ENCODE measurements at regions not wholly inside any gene's neighbourhood (a gene's known extent, or its start where the extent isn't known, plus 50 kb on each side); places are given as distances from the start of the nearest gene placed in this dataset.

DNA sequence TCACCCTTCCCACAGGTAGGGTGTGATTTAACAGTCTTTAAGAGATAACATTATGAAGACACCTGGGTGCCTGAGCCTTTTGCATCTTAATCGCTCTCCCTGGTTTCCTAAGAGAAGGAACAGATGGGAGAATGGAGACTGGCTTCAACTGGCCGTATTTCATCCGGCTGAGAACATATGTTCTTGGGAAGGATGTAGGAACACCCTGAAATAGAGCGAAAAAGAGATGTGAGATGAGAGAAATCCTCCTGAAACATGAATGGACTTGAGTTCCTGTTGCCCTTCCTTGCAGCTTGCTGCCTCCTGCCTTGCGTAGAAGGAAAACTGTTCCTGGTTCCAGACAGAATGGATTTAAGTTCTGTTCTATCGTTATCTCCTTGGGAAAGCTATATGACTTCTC, 385.4 kb upstream of the RBFOX1 start:
- Mint-ChIP-seq H3K36me3 (no peaks in the 10 kb centered on the region), H3K27ac (no peak overlapping the region), H3K4me3 (no peak overlapping the region), H3K9me3 (no peaks in the 10 kb centered on the region), H3K4me1 (ENCODE audit: unreplicated experiment) (no peaks in the 10 kb centered on the region), H3K27me3 (no peaks in the 10 kb centered on the region)
- TF ChIP-seq, protein P1, sequence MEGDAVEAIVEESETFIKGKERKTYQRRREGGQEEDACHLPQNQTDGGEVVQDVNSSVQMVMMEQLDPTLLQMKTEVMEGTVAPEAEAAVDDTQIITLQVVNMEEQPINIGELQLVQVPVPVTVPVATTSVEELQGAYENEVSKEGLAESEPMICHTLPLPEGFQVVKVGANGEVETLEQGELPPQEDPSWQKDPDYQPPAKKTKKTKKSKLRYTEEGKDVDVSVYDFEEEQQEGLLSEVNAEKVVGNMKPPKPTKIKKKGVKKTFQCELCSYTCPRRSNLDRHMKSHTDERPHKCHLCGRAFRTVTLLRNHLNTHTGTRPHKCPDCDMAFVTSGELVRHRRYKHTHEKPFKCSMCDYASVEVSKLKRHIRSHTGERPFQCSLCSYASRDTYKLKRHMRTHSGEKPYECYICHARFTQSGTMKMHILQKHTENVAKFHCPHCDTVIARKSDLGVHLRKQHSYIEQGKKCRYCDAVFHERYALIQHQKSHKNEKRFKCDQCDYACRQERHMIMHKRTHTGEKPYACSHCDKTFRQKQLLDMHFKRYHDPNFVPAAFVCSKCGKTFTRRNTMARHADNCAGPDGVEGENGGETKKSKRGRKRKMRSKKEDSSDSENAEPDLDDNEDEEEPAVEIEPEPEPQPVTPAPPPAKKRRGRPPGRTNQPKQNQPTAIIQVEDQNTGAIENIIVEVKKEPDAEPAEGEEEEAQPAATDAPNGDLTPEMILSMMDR (conservative IDR thresholded peaks at IDR 0.05), result no peak
- no peak for DNase-seq (ENCODE audit: extremely low spot score, unreplicated experiment)

DNA sequence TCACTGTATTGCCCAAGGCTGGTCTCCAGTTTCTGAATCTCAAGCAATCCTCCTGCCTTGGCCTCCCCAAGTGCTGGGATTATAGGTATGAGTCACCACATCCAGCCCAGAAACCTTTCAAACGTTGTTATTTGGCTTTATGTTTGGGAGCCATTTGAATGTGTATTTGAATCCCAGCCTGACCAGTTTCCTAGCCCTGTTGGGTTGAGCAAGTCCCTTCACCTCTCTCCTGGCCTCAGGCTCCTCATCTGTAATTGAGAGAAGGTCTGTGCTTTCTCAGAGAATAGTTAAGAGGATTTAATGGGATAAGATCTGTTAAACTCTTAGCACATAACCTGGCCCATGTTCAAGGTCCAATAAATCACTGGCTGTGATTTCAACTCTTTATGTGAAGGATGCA, 385.8 kb upstream of the RBFOX1 start:
- H3K9me3 Mint-ChIP-seq, result no peaks in the 10 kb centered on the region
- H3K4me1 Mint-ChIP-seq (ENCODE audit: unreplicated experiment), result no peaks in the 10 kb centered on the region
- TF ChIP-seq, protein P1 (conservative IDR thresholded peaks at IDR 0.05), result no peak
- DNase-seq (ENCODE audit: extremely low spot score, unreplicated experiment), result no peak
- no peaks in the 10 kb centered on the region for H3K36me3 Mint-ChIP-seq
- H3K27ac Mint-ChIP-seq, result no peak overlapping the region
- no peak overlapping the region for H3K4me3 Mint-ChIP-seq
- no peaks in the 10 kb centered on the region for H3K27me3 Mint-ChIP-seq

DNA sequence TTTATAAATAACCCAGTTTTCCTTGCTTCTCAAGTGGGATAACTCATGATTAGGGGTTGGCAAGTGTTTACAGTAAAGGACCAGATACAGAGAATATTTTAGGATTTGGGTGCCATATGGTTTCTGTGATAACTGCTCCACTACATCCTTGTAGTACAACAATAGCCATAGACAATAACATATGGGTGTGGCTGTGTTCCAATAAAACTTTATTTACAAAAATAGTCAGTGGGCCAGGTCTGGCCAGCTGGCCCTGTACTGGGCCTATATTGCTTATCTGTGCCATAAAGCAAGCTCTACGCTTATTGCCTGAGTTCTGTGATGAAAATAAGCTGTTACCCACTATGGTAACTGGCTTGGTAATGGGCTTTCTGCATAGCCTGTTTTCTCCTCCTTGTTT, 386.5 kb upstream of the RBFOX1 start:
- Mint-ChIP-seq H3K4me3 (no peak overlapping the region), H3K27ac (no peak overlapping the region), H3K36me3 (no peaks in the 10 kb centered on the region), H3K27me3 (peaks cover 3% of the 10 kb centered on the region), H3K4me1 (ENCODE audit: unreplicated experiment) (no peaks in the 10 kb centered on the region), H3K9me3 (no peaks in the 10 kb centered on the region)
- DNase-seq (ENCODE audit: extremely low spot score, unreplicated experiment), result no peak
- TF ChIP-seq, protein P1 (conservative IDR thresholded peaks at IDR 0.05), result no peak

DNA sequence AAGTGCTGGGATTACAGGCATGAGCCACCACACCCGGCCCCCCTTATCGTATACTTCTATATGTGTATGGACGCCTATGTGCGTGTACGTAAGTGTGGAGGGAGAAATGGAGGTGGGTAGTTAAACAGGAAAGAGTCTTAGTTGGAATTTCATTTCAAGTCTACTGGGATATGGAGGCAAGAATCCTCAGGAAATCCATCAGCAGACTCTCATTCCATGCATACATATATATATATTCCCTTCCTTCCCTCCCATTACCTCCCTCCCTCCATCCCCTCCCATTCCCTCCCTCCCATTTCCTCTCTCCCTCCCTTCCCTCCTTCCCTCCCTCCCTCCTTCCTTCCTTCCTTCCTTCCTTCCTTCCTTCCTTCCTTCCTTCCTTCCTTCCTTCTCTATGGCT, 391.7 kb upstream of the RBFOX1 start:
- peaks cover 7% of the 10 kb centered on the region for H3K27me3 Mint-ChIP-seq

DNA sequence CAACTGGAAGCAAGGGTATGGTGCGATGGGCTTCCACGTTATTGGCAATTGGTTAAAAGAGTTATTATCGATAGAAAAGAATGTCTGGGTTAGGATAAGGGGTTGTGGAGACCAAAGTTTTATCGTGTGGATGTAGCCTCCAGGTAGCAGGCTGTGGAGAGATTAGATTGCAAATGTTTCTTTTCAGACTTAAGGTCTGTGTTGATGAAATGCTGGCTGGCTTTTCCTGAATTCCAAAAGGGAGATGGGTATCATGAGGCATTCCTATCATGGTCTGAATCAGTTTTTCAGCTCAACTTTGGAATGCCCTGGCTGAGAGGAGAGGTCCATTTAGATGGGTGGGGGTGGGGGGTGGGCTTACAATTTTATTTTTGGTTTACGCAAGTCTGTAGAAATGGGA, 395.0 kb upstream of the RBFOX1 start:
- TF ChIP-seq, protein P1 (conservative IDR thresholded peaks at IDR 0.05), result no peak
- Mint-ChIP-seq H3K9me3 (no peaks in the 10 kb centered on the region), H3K4me3 (no peak overlapping the region), H3K4me1 (ENCODE audit: unreplicated experiment) (no peaks in the 10 kb centered on the region), H3K27ac (no peak overlapping the region), H3K36me3 (no peaks in the 10 kb centered on the region), H3K27me3 (peaks cover 10% of the 10 kb centered on the region)
- DNase-seq (ENCODE audit: extremely low spot score, unreplicated experiment), result no peak

More for the DNA sequence above, 391.7 kb upstream of the RBFOX1 start:
- no peak overlapping the region for H3K27ac Mint-ChIP-seq
- H3K36me3 Mint-ChIP-seq, result no peaks in the 10 kb centered on the region
- no peak for DNase-seq (ENCODE audit: extremely low spot score, unreplicated experiment)
- H3K4me1 Mint-ChIP-seq (ENCODE audit: unreplicated experiment), result no peaks in the 10 kb centered on the region
- H3K4me3 Mint-ChIP-seq, result no peak overlapping the region
- no peaks in the 10 kb centered on the region for H3K9me3 Mint-ChIP-seq
- TF ChIP-seq, protein P1 (conservative IDR thresholded peaks at IDR 0.05), result no peak

DNA sequence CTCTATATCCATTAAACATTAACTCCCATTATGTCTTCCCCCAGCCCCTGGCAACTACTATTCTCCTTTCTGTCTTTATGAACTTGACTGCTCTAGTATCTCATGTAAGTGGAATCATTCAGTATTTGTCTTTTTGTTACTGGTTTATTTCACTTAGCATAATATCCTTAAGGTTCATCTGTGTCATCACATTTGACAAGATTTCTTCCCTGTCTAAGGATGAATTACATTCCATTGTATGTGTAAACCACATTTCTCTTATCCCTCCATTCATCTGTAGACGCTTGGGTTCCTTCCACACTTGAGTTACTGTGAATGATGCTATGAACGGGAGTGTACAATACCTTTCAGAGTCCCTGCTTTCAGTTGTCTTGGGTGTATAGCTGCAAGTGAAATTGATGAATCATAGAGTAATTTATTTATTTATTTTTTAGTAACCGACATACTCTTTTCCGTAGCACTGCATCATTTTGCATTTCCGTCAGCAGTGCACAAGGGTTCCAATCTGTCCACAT, 399.7 kb upstream of the RBFOX1 start:
- peaks cover 7% of the 10 kb centered on the region for H3K27me3 Mint-ChIP-seq

More for the DNA sequence above, 399.7 kb upstream of the RBFOX1 start:
- DNase-seq (ENCODE audit: extremely low spot score, unreplicated experiment), result no peak
- H3K4me3 Mint-ChIP-seq, result no peak overlapping the region
- peak overlapping the region; percentile 44 for H3K27ac Mint-ChIP-seq
- no peaks in the 10 kb centered on the region for H3K36me3 Mint-ChIP-seq
- no peaks in the 10 kb centered on the region for H3K4me1 Mint-ChIP-seq (ENCODE audit: unreplicated experiment)
- TF ChIP-seq, protein P1 (conservative IDR thresholded peaks at IDR 0.05), result no peak
- H3K9me3 Mint-ChIP-seq, result no peaks in the 10 kb centered on the region
